ENCODE measurements at regions not wholly inside any gene's neighbourhood (a gene's known extent, or its start where the extent isn't known, plus 50 kb on each side); places are given as distances from the start of the nearest gene placed in this dataset.

GRCh38 chr4:97073194-97073593 is 1070.1 kb downstream of the STPG2 start:
- no peak for TF ChIP-seq KLF5 (IDR thresholded peaks at IDR 0.05; ENCODE audit: partially characterized antibody)
- no peak for TF ChIP-seq CHD4 (IDR thresholded peaks at IDR 0.05)
- CTCF ChIA-PET: no interaction called here
- SMC1A ChIA-PET (ENCODE audit: uncharacterized antibody, unreplicated experiment): no interaction called here
- RAD21 ChIA-PET (ENCODE audit: unreplicated experiment): no interaction called here
- no TSS peak for BruUV-seq (replicated peaks)
- Histone ChIP-seq H3K4me3 (no peak overlapping the region), H3K4me2 (ENCODE audit: control insufficient read depth, insufficient read depth) (no peak overlapping the region), H3K9ac (ENCODE audit: control insufficient read depth, insufficient read depth, low read length) (no peak overlapping the region), H3K27me3 (replicated peaks in 1 of 2; ENCODE audit: control insufficient read depth in 2 of 2, insufficient read depth in 2 of 2, low read length in 1 of 2) (no peaks in the 10 kb centered on the region), H2AFZ (ENCODE audit: control insufficient read depth, low read depth, low read length) (no peak overlapping the region), H3K9me3 (replicated peaks; ENCODE audit: control insufficient read depth, insufficient read depth, low read length) (no peaks in the 10 kb centered on the region), H3K4me1 (ENCODE audit: control insufficient read depth, insufficient read depth, low read length) (no peaks in the 10 kb centered on the region), H3K36me3 (ENCODE audit: control insufficient read depth in 2 of 2, insufficient read depth in 2 of 2, low read length in 1 of 2) (no peaks in the 10 kb centered on the region), H3K79me2 (ENCODE audit: control insufficient read depth, insufficient read depth, low read length) (no peaks in the 10 kb centered on the region), H3K27ac (ENCODE audit: control insufficient read depth, insufficient read depth) (no peak overlapping the region), H4K20me1 (ENCODE audit: control insufficient read depth, insufficient read depth) (no peaks in the 10 kb centered on the region)
- no peak for FAIRE-seq
- 7% methylated on average over 3 of the region's 3 CpGs for WGBS (ENCODE audit: insufficient coverage, insufficient replicate concordance, low lambda C conversion rate, missing lambda C conversion rate)
- in situ Hi-C loops (cut with MboI) (no loop called here), intact Hi-C loops (cut with micrococcal nuclease; ENCODE audit: unreplicated experiment) (no loop called here)
- no peak for ATAC-seq
- no peak for DNase-seq (ENCODE audit: low read depth, low spot score)
- POLR2A ChIA-PET: no interaction called here

DNA sequence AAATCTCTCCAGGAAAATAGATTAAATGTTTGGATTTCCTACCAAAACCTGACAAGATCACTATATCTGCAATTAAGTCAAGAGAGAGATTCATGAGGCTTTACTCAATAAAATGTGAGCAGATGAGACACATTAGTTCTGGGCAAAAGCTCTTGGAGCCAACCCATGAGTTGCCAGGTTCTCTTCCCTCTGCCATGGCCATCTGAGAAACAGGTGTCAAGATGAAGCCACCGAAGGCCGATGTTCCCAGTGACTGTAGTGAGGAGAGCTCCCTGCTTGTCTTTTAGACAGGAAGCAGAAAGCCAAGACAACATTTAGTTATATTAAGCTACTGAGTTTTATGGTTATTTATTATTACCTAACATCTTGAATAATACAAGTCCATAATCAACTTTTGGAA is 1068.7 kb downstream of the STPG2 start:
- CTCF ChIA-PET: no interaction called here
- Histone ChIP-seq H3K36me3 (ENCODE audit: control insufficient read depth in 2 of 2, insufficient read depth in 2 of 2, low read length in 1 of 2) (no peaks in the 10 kb centered on the region), H3K9me3 (replicated peaks; ENCODE audit: control insufficient read depth, insufficient read depth, low read length) (no peaks in the 10 kb centered on the region), H3K4me2 (ENCODE audit: control insufficient read depth, insufficient read depth) (no peak overlapping the region), H3K27me3 (replicated peaks in 1 of 2; ENCODE audit: control insufficient read depth in 2 of 2, insufficient read depth in 2 of 2, low read length in 1 of 2) (no peaks in the 10 kb centered on the region), H3K79me2 (ENCODE audit: control insufficient read depth, insufficient read depth, low read length) (no peaks in the 10 kb centered on the region), H4K20me1 (ENCODE audit: control insufficient read depth, insufficient read depth) (no peaks in the 10 kb centered on the region), H3K4me1 (ENCODE audit: control insufficient read depth, insufficient read depth, low read length) (no peaks in the 10 kb centered on the region), H3K9ac (ENCODE audit: control insufficient read depth, insufficient read depth, low read length) (no peak overlapping the region), H2AFZ (ENCODE audit: control insufficient read depth, low read depth, low read length) (no peak overlapping the region), H3K27ac (ENCODE audit: control insufficient read depth, insufficient read depth) (no peak overlapping the region), H3K4me3 (no peak overlapping the region)
- in situ Hi-C loops (cut with MboI) (no loop called here), intact Hi-C loops (cut with micrococcal nuclease; ENCODE audit: unreplicated experiment) (no loop called here)
- ATAC-seq (no peak), DNase-seq (ENCODE audit: low read depth, low spot score) (no peak), FAIRE-seq (no peak)
- POLR2A ChIA-PET: no interaction called here
- SMC1A ChIA-PET (ENCODE audit: uncharacterized antibody, unreplicated experiment): no interaction called here
- WGBS (ENCODE audit: insufficient coverage, insufficient replicate concordance, low lambda C conversion rate, missing lambda C conversion rate): 6% methylated on average over 2 of the region's 2 CpGs
- RAD21 ChIA-PET (ENCODE audit: unreplicated experiment): no interaction called here
- no TSS peak for BruUV-seq (replicated peaks)
- TF ChIP-seq POLR2AphosphoS2 (IDR thresholded peaks at IDR 0.05; ENCODE audit: low read depth, low read length): no peak

Measured in GM12878 (cell line).